ENCODE measurements at regions not wholly inside any gene's neighbourhood (a gene's known extent, or its start where the extent isn't known, plus 50 kb on each side); places are given as distances from the start of the nearest gene placed in this dataset.

GRCh38 chr4:14669371-14669770 is 332.9 kb upstream of the CPEB2 start:
- no peaks in the 10 kb centered on the region for H3K36me3 ChIP-seq (ENCODE audit: control insufficient read depth in 2 of 2, extremely low read depth in 1 of 2, insufficient read depth in 2 of 2, low read length in 2 of 2)
- no peak overlapping the region for H3K27ac ChIP-seq (ENCODE audit: control insufficient read depth, insufficient read depth, low read length)
- FAIRE-seq (no peak), DNase-seq (ENCODE audit: low read depth, low spot score) (no peak)
- H2AFZ ChIP-seq (ENCODE audit: control insufficient read depth, low read length): no peak overlapping the region
- no peak overlapping the region for H3K4me3 ChIP-seq (ENCODE audit: control insufficient read depth in 2 of 3, extremely low read depth in 1 of 3, insufficient read depth in 2 of 3, low read depth in 1 of 3, low read length in 3 of 3)
- no peaks in the 10 kb centered on the region for H3K4me1 ChIP-seq (ENCODE audit: control insufficient read depth, extremely low read depth, insufficient read depth, low read length)
- H3K9me3 ChIP-seq (ENCODE audit: control insufficient read depth, low read depth, low read length): no peaks in the 10 kb centered on the region
- no peaks in the 10 kb centered on the region for H3K79me2 ChIP-seq (ENCODE audit: control insufficient read depth, insufficient read depth, low read length)
- TF ChIP-seq EZH2 (IDR thresholded peaks at IDR 0.05; ENCODE audit: low read length): no peak
- TF ChIP-seq CTCF (optimal IDR thresholded peaks at IDR 0.05 in 1 of 3, IDR thresholded peaks at IDR 0.05 in 1 of 3, conservative IDR thresholded peaks at IDR 0.05 in 1 of 3; ENCODE audit: extremely low read depth in 1 of 3, insufficient read depth in 2 of 3, low read length in 3 of 3): no peak
- no peak overlapping the region for H3K4me2 ChIP-seq (ENCODE audit: control insufficient read depth, extremely low read depth, insufficient read depth, low read depth, low read length)
- no peaks in the 10 kb centered on the region for H3K27me3 ChIP-seq (ENCODE audit: control insufficient read depth, extremely low read depth, insufficient read depth, low read length)
- H3K9ac ChIP-seq (ENCODE audit: control insufficient read depth, extremely low read depth, insufficient read depth, low read length): no peak overlapping the region
- no peaks in the 10 kb centered on the region for H3K9me1 ChIP-seq (ENCODE audit: control insufficient read depth, extremely low read depth, insufficient read depth, low read length)
- no peaks in the 10 kb centered on the region for H4K20me1 ChIP-seq (ENCODE audit: control insufficient read depth, extremely low read depth, insufficient read depth, low read length)
- dilution Hi-C loops (cut with MboI; ENCODE audit: extremely low pct_ligation_motif_present, low sequenced_read_pairs): no loop called here

GRCh38 chr4:14671146-14671545 is 331.1 kb upstream of the CPEB2 start:
- dilution Hi-C loops (cut with MboI; ENCODE audit: extremely low pct_ligation_motif_present, low sequenced_read_pairs): no loop called here
- H3K4me2 ChIP-seq (ENCODE audit: control insufficient read depth, extremely low read depth, insufficient read depth, low read depth, low read length): no peak overlapping the region
- no peak overlapping the region for H3K27ac ChIP-seq (ENCODE audit: control insufficient read depth, insufficient read depth, low read length)
- H3K27me3 ChIP-seq (ENCODE audit: control insufficient read depth, extremely low read depth, insufficient read depth, low read length): no peaks in the 10 kb centered on the region
- H3K4me1 ChIP-seq (ENCODE audit: control insufficient read depth, extremely low read depth, insufficient read depth, low read length): no peaks in the 10 kb centered on the region
- no peak for DNase-seq (ENCODE audit: low read depth, low spot score)
- no peaks in the 10 kb centered on the region for H3K36me3 ChIP-seq (ENCODE audit: control insufficient read depth in 2 of 2, extremely low read depth in 1 of 2, insufficient read depth in 2 of 2, low read length in 2 of 2)
- H4K20me1 ChIP-seq (ENCODE audit: control insufficient read depth, extremely low read depth, insufficient read depth, low read length): no peaks in the 10 kb centered on the region
- H3K79me2 ChIP-seq (ENCODE audit: control insufficient read depth, insufficient read depth, low read length): no peaks in the 10 kb centered on the region
- no peak overlapping the region for H2AFZ ChIP-seq (ENCODE audit: control insufficient read depth, low read length)
- no peak for FAIRE-seq
- H3K9me1 ChIP-seq (ENCODE audit: control insufficient read depth, extremely low read depth, insufficient read depth, low read length): no peaks in the 10 kb centered on the region
- TF ChIP-seq EZH2 (IDR thresholded peaks at IDR 0.05; ENCODE audit: low read length) (no peak), CTCF (optimal IDR thresholded peaks at IDR 0.05 in 1 of 3, IDR thresholded peaks at IDR 0.05 in 1 of 3, conservative IDR thresholded peaks at IDR 0.05 in 1 of 3; ENCODE audit: extremely low read depth in 1 of 3, insufficient read depth in 2 of 3, low read length in 3 of 3) (no peak)
- H3K9ac ChIP-seq (ENCODE audit: control insufficient read depth, extremely low read depth, insufficient read depth, low read length): no peak overlapping the region
- no peak overlapping the region for H3K4me3 ChIP-seq (ENCODE audit: control insufficient read depth in 2 of 3, extremely low read depth in 1 of 3, insufficient read depth in 2 of 3, low read depth in 1 of 3, low read length in 3 of 3)
- H3K9me3 ChIP-seq (ENCODE audit: control insufficient read depth, low read depth, low read length): no peaks in the 10 kb centered on the region
